Suprapubic skin (tissue), 4 donors: ENCODE measurements at regions not wholly inside any gene's neighbourhood (a gene's known extent, or its start where the extent isn't known, plus 50 kb on each side); places are given as distances from the start of the nearest gene placed in this dataset.

ENCODE experiments used
- CTCF ChIP-seq, 2 donors: fragments of 200-600 bp in 1 of 2; fragments of 450-650 bp in 1 of 2; sonication (generic) in 1 of 2; IDR thresholded peaks; one replicate each; pipeline ENCODE4 v1.5.1; 2016 to 2019; ENCODE audit warnings: antibody characterized with exemption in 2 of 2, mild to moderate bottlenecking in 1 of 2, moderate library complexity in 1 of 2
- POLR2A ChIP-seq, 2 donors: fragments of 450-650 bp; IDR thresholded peaks; one replicate each; pipeline ENCODE4 v1.6.1; 2017; ENCODE audit warnings: antibody characterized with exemption in 2 of 2, mild to moderate bottlenecking in 2 of 2, moderate library complexity in 2 of 2
- POLR2AphosphoS5 ChIP-seq, 3 donors: sonication (generic); formaldehyde crosslinking; IDR thresholded peaks; one replicate each; pipeline ENCODE4 v1.6.1; 2017; ENCODE audit warnings: antibody characterized with exemption in 3 of 3

DNA sequence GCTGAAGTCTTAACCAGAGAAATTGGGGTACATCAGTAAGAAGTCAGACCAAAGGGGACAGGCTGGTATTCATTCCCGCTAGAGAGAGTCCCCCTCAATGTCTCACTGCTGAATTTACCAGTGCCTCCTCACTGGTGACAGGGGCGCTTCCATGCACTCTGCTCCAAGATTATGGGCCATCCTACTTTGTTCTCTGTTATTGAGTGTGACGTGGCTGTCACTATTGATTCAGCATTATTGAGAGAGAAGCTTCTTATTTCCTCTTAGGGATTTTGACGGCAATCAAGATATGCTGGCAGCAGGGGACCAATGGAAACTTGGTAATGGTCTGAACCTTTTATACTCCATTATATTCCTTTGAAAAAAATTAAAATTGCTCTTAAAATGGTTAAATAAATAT lies 118.6 kb downstream of the SYF2 start:
- TF ChIP-seq CTCF (IDR thresholded peaks at IDR 0.05) (no peak), POLR2AphosphoS5 (IDR thresholded peaks at IDR 0.05) (no peak), POLR2A (IDR thresholded peaks at IDR 0.05) (no peak)
